ENCODE measurements at regions not wholly inside any gene's neighbourhood (a gene's known extent, or its start where the extent isn't known, plus 50 kb on each side); places are given as distances from the start of the nearest gene placed in this dataset.
"Not testable (repeated sequence)": the region's sequence is repeated elsewhere in the genome, so short reads cannot be mapped to it uniquely, and the experiment has no call there.

GRCh38 chr13:81230386-81230785 lies 889.5 kb upstream of the SPRY2 start:
- Histone ChIP-seq H3K79me2 (replicated peaks; ENCODE audit: insufficient read depth, low read length) (no peaks in the 10 kb centered on the region), H3K9ac (ENCODE audit: low read length) (no peak overlapping the region), H3K36me3 (ENCODE audit: insufficient read depth, low read length) (no peaks in the 10 kb centered on the region), H3K9me2 (ENCODE audit: insufficient read depth, low read length) (no peaks in the 10 kb centered on the region), H3K27me3 (ENCODE audit: insufficient read depth, low read depth, low read length) (no peaks in the 10 kb centered on the region), H3K4me2 (ENCODE audit: low read length) (no peak overlapping the region), H3K9me3 (ENCODE audit: low read length) (no peaks in the 10 kb centered on the region), H3F3A (ENCODE audit: insufficient read depth, low read length, poor library complexity, severe bottlenecking) (no peaks in the 10 kb centered on the region), H3K27ac (ENCODE audit: low read length) (no peak overlapping the region), H3K4me3 (ENCODE audit: low read length) (no peak overlapping the region), H2AFZ (ENCODE audit: low read depth, low read length) (no peak overlapping the region), H4K20me1 (ENCODE audit: insufficient read depth) (no peaks in the 10 kb centered on the region)
- TF ChIP-seq SMC3 (conservative IDR thresholded peaks at IDR 0.05; ENCODE audit: poor library complexity) (no peak), REST (IDR thresholded peaks at IDR 0.05; ENCODE audit: borderline replicate concordance) (no peak), POLR2AphosphoS5 (IDR thresholded peaks at IDR 0.05) (no peak), EP300 (conservative IDR thresholded peaks at IDR 0.05; ENCODE audit: poor library complexity, severe bottlenecking) (no peak), TAF1 (IDR thresholded peaks at IDR 0.05; ENCODE audit: low read depth) (no peak), MXI1 (conservative IDR thresholded peaks at IDR 0.05; ENCODE audit: poor library complexity, severe bottlenecking) (no peak), EZH2 (IDR thresholded peaks at IDR 0.05; ENCODE audit: borderline replicate concordance, insufficient read depth, low read length, poor library complexity, severe bottlenecking) (no peak)

- H3K27me3 ChIP-seq (ENCODE audit: insufficient read depth, low read depth, low read length); H3K9me2 ChIP-seq (ENCODE audit: insufficient read depth, low read length); H3K79me2 ChIP-seq (replicated peaks; ENCODE audit: insufficient read depth, low read length); H3K4me3 ChIP-seq (ENCODE audit: low read length); H3K9me3 ChIP-seq (ENCODE audit: low read length); H3F3A ChIP-seq (ENCODE audit: insufficient read depth, low read length, poor library complexity, severe bottlenecking); H3K9ac ChIP-seq (ENCODE audit: low read length); H4K20me1 ChIP-seq (ENCODE audit: insufficient read depth); H3K27ac ChIP-seq (ENCODE audit: low read length); H2AFZ ChIP-seq (ENCODE audit: low read depth, low read length); H3K4me2 ChIP-seq (ENCODE audit: low read length); H3K36me3 ChIP-seq (ENCODE audit: insufficient read depth, low read length): not testable (repeated sequence)
Observed at GRCh38 chr13:81226830-81227229, 885.9 kb upstream of the SPRY2 start.

- no peaks in the 10 kb centered on the region for H4K20me1 ChIP-seq (ENCODE audit: insufficient read depth)
- no peak overlapping the region for H3K4me2 ChIP-seq (ENCODE audit: low read length)
- H2AFZ ChIP-seq (ENCODE audit: low read depth, low read length): no peak overlapping the region
- H3K27ac ChIP-seq (ENCODE audit: low read length): no peak overlapping the region
- no peaks in the 10 kb centered on the region for H3K36me3 ChIP-seq (ENCODE audit: insufficient read depth, low read length)
- no peak for TF ChIP-seq EP300 (conservative IDR thresholded peaks at IDR 0.05; ENCODE audit: poor library complexity, severe bottlenecking)
- TF ChIP-seq TAF1 (IDR thresholded peaks at IDR 0.05; ENCODE audit: low read depth): no peak
- no peaks in the 10 kb centered on the region for H3K9me2 ChIP-seq (ENCODE audit: insufficient read depth, low read length)
- H3K79me2 ChIP-seq (replicated peaks; ENCODE audit: insufficient read depth, low read length): no peaks in the 10 kb centered on the region
- H3F3A ChIP-seq (ENCODE audit: insufficient read depth, low read length, poor library complexity, severe bottlenecking): no peaks in the 10 kb centered on the region
- H3K9ac ChIP-seq (ENCODE audit: low read length): no peak overlapping the region
- H3K4me3 ChIP-seq (ENCODE audit: low read length): no peak overlapping the region
- H3K27me3 ChIP-seq (ENCODE audit: insufficient read depth, low read depth, low read length): no peaks in the 10 kb centered on the region
- no peaks in the 10 kb centered on the region for H3K9me3 ChIP-seq (ENCODE audit: low read length)
Observed at GRCh38 chr13:81224209-81224833, 883.4 kb upstream of the SPRY2 start.
